ENCODE measurements at regions not wholly inside any gene's neighbourhood (a gene's known extent, or its start where the extent isn't known, plus 50 kb on each side); places are given as distances from the start of the nearest gene placed in this dataset.
A peak's percentile ranks its signal among the peaks of the same experiment; 100 is the strongest.

DNA sequence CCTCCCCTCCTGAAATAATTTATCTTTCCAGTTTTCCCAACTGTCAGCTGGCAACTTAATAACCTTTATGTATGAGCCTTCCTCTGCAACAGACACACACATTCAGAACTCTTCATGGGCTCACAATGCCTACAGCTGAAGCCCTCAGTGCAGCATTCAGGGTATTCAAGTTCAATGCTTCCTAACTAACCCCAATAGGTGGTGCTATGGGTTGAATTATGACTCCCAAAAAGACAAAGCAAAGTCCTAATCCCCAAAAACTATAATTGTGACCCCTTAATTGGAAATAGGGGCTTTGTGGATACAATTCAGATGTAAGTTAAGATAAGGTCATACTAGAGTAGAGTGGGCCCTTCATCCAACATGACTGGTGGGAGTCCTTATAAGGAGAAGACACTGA, 202.2 kb downstream of the SUCLA2 start:
- peak; percentile 24 for DNase-seq
- in situ Hi-C loops (cut with HindIII; ENCODE audit: low pct_ligation_motif_present, low sequenced_read_pairs): no loop called here
- H3K36me3 ChIP-seq (replicated peaks): no peaks in the 10 kb centered on the region

DNA sequence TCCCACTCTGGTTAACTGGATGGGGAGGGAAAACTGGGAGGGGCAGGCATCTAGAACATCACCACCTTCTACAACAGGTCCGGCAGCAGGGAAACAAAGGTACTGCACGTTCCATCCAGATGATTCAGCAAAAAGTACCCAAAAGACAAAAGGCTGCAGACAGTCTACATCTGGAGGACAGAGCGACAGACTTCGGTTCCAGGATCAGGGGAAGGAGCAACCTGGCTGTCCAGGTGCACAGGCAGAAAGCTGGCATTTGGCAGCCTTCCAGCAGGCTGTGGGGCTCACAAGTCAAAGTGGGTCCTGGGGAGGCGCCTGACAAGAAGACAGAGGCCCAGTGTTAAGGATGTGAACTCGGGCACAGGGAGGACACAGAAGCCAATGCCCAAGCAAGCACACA, 202.9 kb downstream of the SUCLA2 start:
- in situ Hi-C loops (cut with HindIII; ENCODE audit: low pct_ligation_motif_present, low sequenced_read_pairs): no loop called here
- TF ChIP-seq, protein P1, sequence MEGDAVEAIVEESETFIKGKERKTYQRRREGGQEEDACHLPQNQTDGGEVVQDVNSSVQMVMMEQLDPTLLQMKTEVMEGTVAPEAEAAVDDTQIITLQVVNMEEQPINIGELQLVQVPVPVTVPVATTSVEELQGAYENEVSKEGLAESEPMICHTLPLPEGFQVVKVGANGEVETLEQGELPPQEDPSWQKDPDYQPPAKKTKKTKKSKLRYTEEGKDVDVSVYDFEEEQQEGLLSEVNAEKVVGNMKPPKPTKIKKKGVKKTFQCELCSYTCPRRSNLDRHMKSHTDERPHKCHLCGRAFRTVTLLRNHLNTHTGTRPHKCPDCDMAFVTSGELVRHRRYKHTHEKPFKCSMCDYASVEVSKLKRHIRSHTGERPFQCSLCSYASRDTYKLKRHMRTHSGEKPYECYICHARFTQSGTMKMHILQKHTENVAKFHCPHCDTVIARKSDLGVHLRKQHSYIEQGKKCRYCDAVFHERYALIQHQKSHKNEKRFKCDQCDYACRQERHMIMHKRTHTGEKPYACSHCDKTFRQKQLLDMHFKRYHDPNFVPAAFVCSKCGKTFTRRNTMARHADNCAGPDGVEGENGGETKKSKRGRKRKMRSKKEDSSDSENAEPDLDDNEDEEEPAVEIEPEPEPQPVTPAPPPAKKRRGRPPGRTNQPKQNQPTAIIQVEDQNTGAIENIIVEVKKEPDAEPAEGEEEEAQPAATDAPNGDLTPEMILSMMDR (IDR thresholded peaks at IDR 0.05; ENCODE audit: low read depth, low read length, missing control alignments): no peak
- no peak for DNase-seq
- Histone ChIP-seq H3K27me3 (replicated peaks) (no peaks in the 10 kb centered on the region), H3K4me3 (ENCODE audit: low read depth, low read length) (no peak overlapping the region), H3K36me3 (replicated peaks) (no peaks in the 10 kb centered on the region), H3K27ac (no peak overlapping the region)

More for the DNA sequence above, 202.2 kb downstream of the SUCLA2 start:
- Histone ChIP-seq H3K27ac (no peak overlapping the region), H3K4me3 (ENCODE audit: low read depth, low read length) (no peak overlapping the region), H3K27me3 (replicated peaks) (no peaks in the 10 kb centered on the region)
- TF ChIP-seq, protein P1 (IDR thresholded peaks at IDR 0.05; ENCODE audit: low read depth, low read length, missing control alignments): peak; percentile 62

DNA sequence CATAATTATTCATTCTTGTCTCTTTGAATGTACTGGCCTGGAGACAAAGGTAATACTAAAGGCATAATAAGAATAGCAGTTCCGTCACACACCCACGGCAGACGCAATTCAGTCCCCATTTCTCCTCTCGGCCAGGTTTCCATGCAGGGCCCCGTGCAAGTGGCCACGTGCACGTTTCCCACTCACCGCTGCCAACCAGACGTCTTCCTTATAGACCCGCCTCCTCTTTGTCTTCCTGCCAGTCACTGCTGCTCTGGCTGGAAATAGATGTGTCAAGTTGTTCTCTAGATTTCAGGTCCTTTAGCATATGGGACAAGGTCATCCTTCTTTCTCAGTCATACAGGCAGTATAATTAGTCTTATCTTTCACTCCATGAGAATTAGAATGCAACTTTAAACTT, 204.3 kb downstream of the SUCLA2 start:
- in situ Hi-C loops (cut with HindIII; ENCODE audit: low pct_ligation_motif_present, low sequenced_read_pairs): no loop called here
- Histone ChIP-seq H3K36me3 (replicated peaks) (no peaks in the 10 kb centered on the region), H3K27me3 (replicated peaks) (no peaks in the 10 kb centered on the region), H3K27ac (no peak overlapping the region), H3K4me3 (ENCODE audit: low read depth, low read length) (no peak overlapping the region)
- TF ChIP-seq, protein P1 (IDR thresholded peaks at IDR 0.05; ENCODE audit: low read depth, low read length, missing control alignments): no peak
- no peak for DNase-seq

DNA sequence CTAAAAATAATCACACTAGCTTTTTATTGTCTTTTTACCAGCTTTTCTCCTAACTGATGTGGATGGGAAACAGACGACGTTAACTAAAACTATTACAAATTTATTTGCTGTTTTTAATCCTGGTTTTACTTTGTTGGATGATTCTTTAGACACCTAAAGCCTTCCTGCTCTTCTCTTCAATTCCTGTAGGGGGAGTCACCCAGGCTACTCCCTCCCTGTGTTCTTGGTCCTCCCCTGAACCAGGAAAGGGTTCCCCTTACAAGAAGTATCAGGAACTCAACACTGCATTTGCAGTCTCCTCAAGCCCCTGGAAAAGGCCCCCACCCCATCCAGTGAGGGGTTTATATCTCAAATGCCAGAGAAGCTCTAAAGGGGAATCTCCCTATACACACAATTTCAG, 206.1 kb downstream of the SUCLA2 start:
- no peak overlapping the region for H3K27ac ChIP-seq
- TF ChIP-seq, protein P1 (IDR thresholded peaks at IDR 0.05; ENCODE audit: low read depth, low read length, missing control alignments): peak; percentile 77
- DNase-seq: peak; percentile 15
- in situ Hi-C loops (cut with HindIII; ENCODE audit: low pct_ligation_motif_present, low sequenced_read_pairs): no loop called here
- no peaks in the 10 kb centered on the region for H3K27me3 ChIP-seq (replicated peaks)
- H3K36me3 ChIP-seq (replicated peaks): no peaks in the 10 kb centered on the region
- H3K4me3 ChIP-seq (ENCODE audit: low read depth, low read length): no peak overlapping the region

DNA sequence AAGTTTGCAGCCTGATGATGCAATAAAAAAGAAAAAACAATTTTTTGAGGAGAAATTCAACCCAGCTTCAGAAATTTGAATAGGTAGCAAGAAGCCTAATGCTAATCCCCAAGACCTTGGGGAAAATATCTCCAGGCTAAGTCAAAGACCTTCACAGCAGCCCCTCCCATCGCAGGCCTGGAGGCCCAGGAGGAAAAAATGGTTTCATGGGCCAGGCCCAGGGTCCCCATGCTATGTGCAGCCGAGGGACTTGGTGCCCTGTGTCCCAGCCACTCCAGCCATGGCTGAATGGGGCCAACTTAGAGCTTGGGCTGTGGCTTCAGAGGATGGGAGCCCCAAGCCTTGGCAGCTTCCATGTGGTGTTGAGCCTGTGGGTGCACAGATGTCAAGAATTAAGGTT, 210.3 kb downstream of the SUCLA2 start:
- H3K27ac ChIP-seq: no peak overlapping the region
- H3K36me3 ChIP-seq (replicated peaks): no peaks in the 10 kb centered on the region
- no peaks in the 10 kb centered on the region for H3K27me3 ChIP-seq (replicated peaks)
- DNase-seq: no peak
- no peak overlapping the region for H3K4me3 ChIP-seq (ENCODE audit: low read depth, low read length)
- in situ Hi-C loops (cut with HindIII; ENCODE audit: low pct_ligation_motif_present, low sequenced_read_pairs): no loop called here
- TF ChIP-seq, protein P1 (IDR thresholded peaks at IDR 0.05; ENCODE audit: low read depth, low read length, missing control alignments): no peak

DNA sequence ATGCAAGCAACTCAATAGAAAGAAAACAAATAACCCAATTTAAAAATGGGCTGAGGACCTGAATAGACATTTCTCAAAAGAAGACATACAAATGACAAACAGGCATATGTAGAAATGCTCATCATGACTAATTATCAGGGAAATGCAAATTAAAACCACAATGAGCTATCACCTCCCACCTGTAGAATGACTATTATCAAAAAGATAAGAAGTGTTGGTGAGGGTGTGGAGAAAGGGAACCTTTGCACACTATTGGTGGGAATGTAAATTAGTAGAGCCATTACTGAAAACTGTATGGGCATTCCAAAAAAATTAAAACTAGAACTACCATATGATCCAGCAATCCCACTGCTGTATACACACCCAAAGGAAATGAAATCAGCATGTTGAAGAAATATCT, 212.2 kb downstream of the SUCLA2 start:
- Histone ChIP-seq H3K4me3 (ENCODE audit: low read depth, low read length) (no peak overlapping the region), H3K36me3 (replicated peaks) (no peaks in the 10 kb centered on the region), H3K27ac (no peak overlapping the region), H3K27me3 (replicated peaks) (no peaks in the 10 kb centered on the region)
- DNase-seq: no peak
- TF ChIP-seq, protein P1 (IDR thresholded peaks at IDR 0.05; ENCODE audit: low read depth, low read length, missing control alignments): no peak
- in situ Hi-C loops (cut with HindIII; ENCODE audit: low pct_ligation_motif_present, low sequenced_read_pairs): no loop called here
